ENCODE measurements at regions not wholly inside any gene's neighbourhood (a gene's known extent, or its start where the extent isn't known, plus 50 kb on each side); places are given as distances from the start of the nearest gene placed in this dataset.

DNA sequence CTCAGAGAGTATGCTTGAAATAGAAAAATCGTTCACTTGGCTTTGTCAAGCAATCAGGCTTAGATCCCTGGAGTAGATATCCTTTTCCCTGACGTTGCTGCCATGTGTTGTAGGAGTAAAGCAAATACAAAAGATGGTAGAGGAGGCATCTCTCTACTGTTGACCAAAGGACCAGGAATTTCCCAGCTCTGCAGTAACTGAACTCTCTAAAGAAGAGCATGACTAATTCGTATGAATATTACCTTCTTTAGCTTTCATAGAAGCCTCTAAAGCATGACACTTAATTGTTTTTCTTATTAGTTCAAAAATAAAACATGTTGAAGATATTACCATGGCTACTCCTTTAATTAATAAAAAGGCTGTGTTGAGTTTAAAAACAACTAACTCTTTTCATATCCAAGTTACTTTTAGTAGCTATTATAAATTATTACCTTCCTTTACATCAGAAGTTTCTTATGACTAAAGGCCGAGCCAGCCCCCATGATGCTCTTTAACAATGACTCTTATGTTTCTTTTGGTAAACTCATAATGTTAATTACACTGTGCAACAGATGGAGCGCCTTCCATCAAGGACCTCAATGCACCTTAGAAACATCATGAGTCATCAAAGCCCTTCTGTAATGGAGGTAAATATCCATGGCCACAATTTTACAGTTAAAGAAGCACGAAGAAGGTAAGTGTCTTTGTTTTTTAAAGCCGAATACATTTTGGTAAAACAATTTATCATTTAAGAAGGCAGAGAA, 352.4 kb downstream of the KLF5 start:
- peaks cover 5% of the 10 kb centered on the region for H3K9me3 Mint-ChIP-seq
- no peak overlapping the region for H3K4me3 Mint-ChIP-seq
- no peaks in the 10 kb centered on the region for H3K36me3 Mint-ChIP-seq (ENCODE audit: low read depth)
- no peak overlapping the region for H3K27ac Mint-ChIP-seq
- H3K27me3 Mint-ChIP-seq (ENCODE audit: low read depth), result peaks cover 4% of the 10 kb centered on the region
- no peaks in the 10 kb centered on the region for H3K4me1 Mint-ChIP-seq (ENCODE audit: low read depth)

DNA sequence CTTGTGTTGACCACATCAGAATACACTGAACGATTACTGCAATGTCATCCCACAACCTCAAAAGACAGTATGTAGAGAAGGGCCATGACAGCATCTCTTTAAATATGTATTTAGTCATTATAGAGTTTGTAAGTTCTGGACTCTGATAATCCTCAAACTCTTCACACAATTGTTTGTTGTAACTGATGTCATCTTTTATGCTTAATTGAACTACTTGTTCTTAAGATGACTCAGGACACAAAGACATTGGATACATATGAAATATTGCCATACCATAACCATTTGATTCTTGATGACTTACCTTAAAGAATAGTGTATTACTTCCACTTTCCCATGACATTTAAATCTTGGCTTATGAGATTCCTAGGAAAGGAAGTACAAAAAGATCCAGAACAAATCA, 347.6 kb downstream of the KLF5 start:
- Mint-ChIP-seq H3K4me1 (ENCODE audit: low read depth) (no peaks in the 10 kb centered on the region), H3K36me3 (ENCODE audit: low read depth) (no peaks in the 10 kb centered on the region), H3K27ac (no peak overlapping the region), H3K4me3 (no peak overlapping the region), H3K27me3 (ENCODE audit: low read depth) (no peaks in the 10 kb centered on the region), H3K9me3 (peaks cover 5% of the 10 kb centered on the region)

DNA sequence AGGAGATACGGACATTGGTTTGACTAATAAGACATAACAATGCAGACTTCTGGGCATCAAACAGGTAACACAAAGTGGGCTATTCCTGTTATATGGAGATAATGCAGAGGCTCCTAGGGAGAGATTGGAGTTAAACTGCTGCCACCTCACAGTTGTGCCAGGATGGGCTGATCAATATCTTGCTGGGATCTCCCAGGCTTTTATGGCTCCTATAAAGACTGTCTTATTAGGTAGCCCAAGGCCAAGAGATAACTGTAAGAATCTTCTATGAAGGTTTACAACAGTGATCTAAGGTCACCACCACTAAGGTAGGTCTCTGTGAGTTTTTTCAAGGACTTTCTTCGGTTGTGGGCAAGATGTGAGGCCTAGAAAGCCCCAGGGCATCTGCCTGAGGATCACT, 345.8 kb downstream of the KLF5 start:
- Mint-ChIP-seq H3K27me3 (ENCODE audit: low read depth) (no peaks in the 10 kb centered on the region), H3K9me3 (peaks cover 5% of the 10 kb centered on the region), H3K4me1 (ENCODE audit: low read depth) (no peaks in the 10 kb centered on the region), H3K27ac (no peak overlapping the region), H3K36me3 (ENCODE audit: low read depth) (no peaks in the 10 kb centered on the region), H3K4me3 (no peak overlapping the region)

DNA sequence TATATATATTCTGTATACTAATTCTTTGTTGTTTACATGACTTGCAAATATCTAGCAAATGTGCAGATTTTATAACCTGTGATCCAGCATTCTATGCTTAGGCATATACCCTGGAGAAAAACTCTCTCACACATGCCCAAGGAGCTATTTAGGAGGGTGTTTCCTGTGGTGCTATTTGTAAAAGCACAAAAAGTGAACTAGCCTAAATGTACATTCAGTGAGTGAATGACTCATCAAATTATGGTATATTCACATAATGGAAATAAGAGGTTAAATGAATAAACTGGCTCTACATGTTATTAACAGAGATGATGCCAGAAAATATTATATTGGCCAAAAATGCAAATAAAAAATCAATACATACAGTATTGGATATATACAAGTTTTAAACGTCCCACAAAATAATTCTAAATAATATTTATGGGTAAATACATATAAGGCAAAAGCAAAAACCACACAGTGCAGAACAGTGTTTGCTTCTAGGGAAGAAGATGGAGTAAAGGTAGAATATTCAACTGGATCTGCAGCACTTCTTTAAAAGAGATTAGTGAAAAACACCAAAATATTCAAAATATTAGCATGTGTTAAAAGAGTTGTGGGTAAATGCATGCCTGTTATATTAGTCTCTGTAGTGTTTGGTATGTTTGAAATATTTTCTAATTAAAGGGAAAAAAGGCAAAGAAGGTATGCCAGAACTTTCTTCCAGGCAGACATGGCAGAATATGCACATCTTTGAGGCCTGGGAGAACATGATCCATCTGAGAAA, 344.7 kb downstream of the KLF5 start:
- H3K27ac Mint-ChIP-seq, result no peak overlapping the region
- no peaks in the 10 kb centered on the region for H3K36me3 Mint-ChIP-seq (ENCODE audit: low read depth)
- no peak overlapping the region for H3K4me3 Mint-ChIP-seq
- H3K4me1 Mint-ChIP-seq (ENCODE audit: low read depth), result no peaks in the 10 kb centered on the region
- peaks cover 4% of the 10 kb centered on the region for H3K9me3 Mint-ChIP-seq
- peaks cover 6% of the 10 kb centered on the region for H3K27me3 Mint-ChIP-seq (ENCODE audit: low read depth)

DNA sequence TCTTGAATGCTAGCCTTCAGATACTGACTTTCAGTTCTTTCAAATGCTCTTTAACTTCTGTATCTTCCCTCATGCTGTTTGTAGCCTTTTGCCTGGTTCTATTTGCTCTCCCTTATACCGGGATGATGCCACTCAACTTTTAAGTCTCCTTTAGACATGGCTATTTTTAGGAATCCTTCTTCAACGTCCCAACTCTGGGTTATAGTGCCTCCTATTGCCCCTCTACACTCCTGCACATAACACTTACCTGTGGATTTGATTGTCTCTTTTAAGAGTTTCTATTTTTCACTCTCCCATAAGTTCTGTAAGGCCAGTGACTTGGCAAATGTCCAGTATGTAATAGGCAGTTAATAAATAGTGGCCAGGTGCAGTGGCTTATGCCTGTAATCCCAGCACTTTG, 343.0 kb downstream of the KLF5 start:
- peaks cover 6% of the 10 kb centered on the region for H3K27me3 Mint-ChIP-seq (ENCODE audit: low read depth)
- no peaks in the 10 kb centered on the region for H3K4me1 Mint-ChIP-seq (ENCODE audit: low read depth)
- H3K9me3 Mint-ChIP-seq, result no peaks in the 10 kb centered on the region
- no peak overlapping the region for H3K4me3 Mint-ChIP-seq
- H3K36me3 Mint-ChIP-seq (ENCODE audit: low read depth), result no peaks in the 10 kb centered on the region
- H3K27ac Mint-ChIP-seq, result no peak overlapping the region

DNA sequence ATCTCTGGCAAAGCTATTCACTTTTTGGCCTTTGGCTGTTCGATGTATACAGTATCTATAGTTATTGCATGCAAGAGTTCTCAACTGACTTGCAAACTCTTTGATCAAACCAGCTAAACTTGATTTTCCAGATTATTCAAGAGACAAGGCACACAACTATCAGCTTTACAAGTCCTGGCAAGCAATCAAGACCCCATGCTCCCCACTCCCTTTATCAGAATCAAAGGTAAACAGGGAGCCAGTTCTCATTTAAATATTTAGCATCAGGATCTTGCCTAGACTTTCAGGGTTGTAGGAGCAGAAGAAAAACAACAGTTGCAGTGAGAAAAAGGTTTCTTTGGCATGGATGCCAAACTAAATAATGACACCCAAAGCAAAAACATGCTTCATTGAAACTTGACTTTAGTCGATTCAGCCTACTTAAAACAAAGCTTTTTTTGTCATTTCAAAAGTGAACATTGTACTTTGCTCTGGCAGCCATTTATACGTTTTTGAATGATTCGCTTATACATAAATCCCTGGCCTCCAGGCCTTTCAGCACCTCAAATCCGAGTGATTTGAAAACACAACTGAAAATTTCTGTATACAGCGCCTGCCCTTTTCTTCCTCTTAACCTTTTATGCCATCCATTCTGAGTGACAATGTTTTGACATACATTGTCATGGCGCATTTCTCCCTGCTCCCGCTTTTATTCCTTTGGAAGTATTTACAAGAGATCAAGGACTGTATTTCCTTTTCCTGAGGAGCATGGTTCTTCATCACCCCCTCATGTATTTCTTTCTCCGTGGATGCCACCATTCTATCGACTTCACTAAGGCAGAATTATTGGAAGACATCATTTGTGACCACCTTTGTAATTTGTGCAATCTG, 340.8 kb downstream of the KLF5 start:
- Mint-ChIP-seq H3K4me1 (ENCODE audit: low read depth) (no peaks in the 10 kb centered on the region), H3K27me3 (ENCODE audit: low read depth) (peaks cover 13% of the 10 kb centered on the region), H3K9me3 (no peaks in the 10 kb centered on the region), H3K4me3 (no peak overlapping the region), H3K27ac (no peak overlapping the region), H3K36me3 (ENCODE audit: low read depth) (no peaks in the 10 kb centered on the region)

DNA sequence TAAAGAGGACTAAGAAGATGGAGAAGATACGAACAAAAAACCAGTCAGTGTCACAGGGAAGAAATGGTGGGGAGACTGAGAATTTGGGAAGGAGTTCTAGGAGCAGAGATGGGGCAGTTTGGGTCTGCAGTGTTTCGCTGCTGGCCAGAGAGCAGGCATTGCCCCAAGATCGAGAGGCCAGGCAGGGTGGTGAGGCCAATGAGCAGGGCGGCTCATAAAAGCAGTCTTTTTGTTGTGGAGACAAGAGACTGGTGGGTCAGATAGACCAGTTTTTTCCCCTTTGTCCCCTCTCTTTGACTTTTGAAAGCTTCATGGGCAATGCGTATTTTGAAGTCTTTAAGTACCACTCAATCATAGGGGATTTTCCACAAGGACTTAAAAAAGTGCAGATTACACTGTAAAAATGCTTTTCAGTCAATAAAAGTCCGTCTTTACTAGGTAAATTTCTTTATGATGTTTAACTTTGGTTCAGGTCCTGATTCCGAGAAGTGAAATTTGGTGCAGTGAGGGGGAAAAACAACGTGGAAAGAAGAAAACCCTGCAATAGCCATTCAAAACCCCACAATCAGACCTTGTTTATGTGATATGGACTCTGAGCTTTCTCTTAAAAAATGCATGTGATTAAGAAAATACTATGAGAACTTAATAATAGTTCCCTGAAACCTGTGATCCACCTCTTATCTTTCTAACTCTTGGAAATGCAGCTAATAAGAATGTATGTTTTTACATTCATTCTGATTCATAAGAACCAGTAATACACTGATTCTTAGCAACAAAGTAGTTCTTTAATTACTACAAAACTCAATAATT, 338.9 kb downstream of the KLF5 start:
- H3K9me3 Mint-ChIP-seq, result no peaks in the 10 kb centered on the region
- H3K36me3 Mint-ChIP-seq (ENCODE audit: low read depth), result no peaks in the 10 kb centered on the region
- no peak overlapping the region for H3K4me3 Mint-ChIP-seq
- no peaks in the 10 kb centered on the region for H3K4me1 Mint-ChIP-seq (ENCODE audit: low read depth)
- H3K27ac Mint-ChIP-seq, result no peak overlapping the region
- peaks cover 13% of the 10 kb centered on the region for H3K27me3 Mint-ChIP-seq (ENCODE audit: low read depth)

DNA sequence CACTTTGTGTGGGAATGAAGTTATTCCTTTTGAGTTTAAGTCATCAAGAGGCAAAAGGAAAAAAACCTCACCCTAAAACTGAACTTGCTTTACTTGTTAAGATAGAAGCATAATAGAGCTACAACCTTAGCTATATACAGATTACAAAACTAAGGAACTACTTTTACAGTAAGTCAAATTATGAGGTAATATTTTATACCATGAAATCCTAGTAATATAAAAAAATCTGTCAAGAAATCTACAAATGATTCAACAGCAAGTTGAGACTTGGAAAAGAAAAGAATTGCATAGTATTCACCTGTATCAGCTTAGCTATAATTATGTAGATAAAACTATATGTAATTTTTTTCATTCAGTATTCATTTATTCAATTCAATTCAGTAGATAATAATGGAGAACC, 335.3 kb downstream of the KLF5 start:
- Mint-ChIP-seq H3K27me3 (ENCODE audit: low read depth) (peaks cover 17% of the 10 kb centered on the region), H3K9me3 (no peaks in the 10 kb centered on the region), H3K4me1 (ENCODE audit: low read depth) (no peaks in the 10 kb centered on the region), H3K27ac (no peak overlapping the region), H3K36me3 (ENCODE audit: low read depth) (no peaks in the 10 kb centered on the region), H3K4me3 (no peak overlapping the region)

DNA sequence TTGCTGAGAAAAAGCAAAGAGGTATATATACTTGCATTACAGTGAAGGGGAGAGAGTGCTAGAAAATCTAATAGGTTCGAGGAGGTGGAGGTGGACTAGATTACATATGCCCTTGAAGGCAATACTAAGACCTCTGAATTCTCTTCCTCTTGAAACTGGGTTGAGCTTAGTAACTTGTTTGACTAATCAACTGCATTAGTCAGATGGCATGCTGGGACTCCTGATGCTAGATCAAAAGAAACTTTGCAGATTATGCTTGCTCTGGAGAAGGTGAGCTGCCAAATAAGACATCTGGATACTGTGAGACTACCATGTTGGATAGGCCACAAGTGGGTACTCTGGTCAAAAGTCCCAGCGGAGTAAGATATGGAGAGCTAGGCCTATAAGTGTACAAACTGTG, 331.3 kb downstream of the KLF5 start:
- H3K36me3 Mint-ChIP-seq (ENCODE audit: low read depth), result no peaks in the 10 kb centered on the region
- no peak overlapping the region for H3K27ac Mint-ChIP-seq
- H3K4me1 Mint-ChIP-seq (ENCODE audit: low read depth), result no peaks in the 10 kb centered on the region
- peaks cover 6% of the 10 kb centered on the region for H3K27me3 Mint-ChIP-seq (ENCODE audit: low read depth)
- H3K9me3 Mint-ChIP-seq, result no peaks in the 10 kb centered on the region
- H3K4me3 Mint-ChIP-seq, result no peak overlapping the region

DNA sequence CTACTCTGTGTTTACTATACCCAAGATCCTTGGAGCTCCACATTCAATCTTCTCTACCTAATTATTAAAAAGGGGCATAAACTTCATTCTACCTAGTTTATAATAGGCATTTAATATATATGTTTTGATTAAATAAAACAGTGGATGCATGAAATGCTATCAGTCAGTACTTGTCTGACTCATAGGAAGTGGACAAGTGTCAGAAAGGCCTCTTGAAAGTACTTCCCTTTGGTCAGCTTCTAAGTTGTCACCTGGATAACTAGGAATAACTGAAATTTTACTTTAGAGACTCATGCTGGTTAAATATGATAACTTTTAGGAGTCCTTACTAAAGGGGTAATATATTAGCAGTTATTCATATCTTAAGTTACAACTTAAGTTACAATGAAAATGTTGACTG, 329.8 kb downstream of the KLF5 start:
- H3K27ac Mint-ChIP-seq, result no peak overlapping the region
- no peaks in the 10 kb centered on the region for H3K9me3 Mint-ChIP-seq
- no peak overlapping the region for H3K4me3 Mint-ChIP-seq
- H3K36me3 Mint-ChIP-seq (ENCODE audit: low read depth), result no peaks in the 10 kb centered on the region
- no peaks in the 10 kb centered on the region for H3K4me1 Mint-ChIP-seq (ENCODE audit: low read depth)
- peaks cover 6% of the 10 kb centered on the region for H3K27me3 Mint-ChIP-seq (ENCODE audit: low read depth)

DNA sequence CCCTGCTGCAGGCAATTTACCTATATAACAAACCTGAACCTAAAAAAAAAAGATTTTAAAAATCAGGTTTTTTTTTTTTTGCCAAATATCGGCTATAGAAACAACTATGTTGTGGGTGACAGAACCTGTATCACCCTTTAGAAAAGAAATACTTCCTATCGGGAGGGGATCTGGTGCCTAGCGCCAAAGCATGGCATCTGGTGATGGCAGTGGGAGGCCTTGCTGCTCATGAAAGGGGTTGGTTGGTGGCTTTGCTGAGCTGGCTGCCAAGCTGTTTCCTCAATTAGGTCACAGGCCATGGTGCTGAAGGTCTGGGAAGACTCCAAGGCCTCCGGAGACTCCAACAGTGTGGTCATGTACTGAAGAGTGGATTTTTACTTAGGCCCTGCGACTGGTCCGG, 328.5 kb downstream of the KLF5 start:
- H3K27me3 Mint-ChIP-seq (ENCODE audit: low read depth), result peaks cover 6% of the 10 kb centered on the region
- no peak overlapping the region for H3K27ac Mint-ChIP-seq
- no peaks in the 10 kb centered on the region for H3K36me3 Mint-ChIP-seq (ENCODE audit: low read depth)
- no peaks in the 10 kb centered on the region for H3K9me3 Mint-ChIP-seq
- H3K4me3 Mint-ChIP-seq, result no peak overlapping the region
- H3K4me1 Mint-ChIP-seq (ENCODE audit: low read depth), result no peaks in the 10 kb centered on the region

DNA sequence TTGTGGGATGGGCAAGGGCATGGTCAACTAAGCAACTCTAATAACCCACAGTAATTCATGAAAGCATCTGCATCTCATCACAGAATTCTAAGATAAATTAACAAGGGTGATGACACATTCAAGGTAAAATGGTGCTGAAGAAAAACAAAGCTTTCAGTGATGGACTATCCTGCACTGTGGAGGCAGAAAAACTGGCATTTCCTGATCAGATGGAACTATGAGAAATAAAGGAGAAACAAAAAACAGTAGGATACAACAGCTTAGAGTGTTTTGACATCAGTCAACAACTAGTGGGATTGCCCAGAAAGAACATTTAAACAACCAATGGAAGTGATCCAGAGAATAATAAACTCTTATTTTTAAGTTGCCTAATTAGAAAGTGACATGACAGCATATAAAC, 327.0 kb downstream of the KLF5 start:
- H3K36me3 Mint-ChIP-seq (ENCODE audit: low read depth), result no peaks in the 10 kb centered on the region
- peaks cover 4% of the 10 kb centered on the region for H3K27me3 Mint-ChIP-seq (ENCODE audit: low read depth)
- no peak overlapping the region for H3K27ac Mint-ChIP-seq
- no peaks in the 10 kb centered on the region for H3K4me1 Mint-ChIP-seq (ENCODE audit: low read depth)
- H3K4me3 Mint-ChIP-seq, result no peak overlapping the region
- H3K9me3 Mint-ChIP-seq, result no peaks in the 10 kb centered on the region

DNA sequence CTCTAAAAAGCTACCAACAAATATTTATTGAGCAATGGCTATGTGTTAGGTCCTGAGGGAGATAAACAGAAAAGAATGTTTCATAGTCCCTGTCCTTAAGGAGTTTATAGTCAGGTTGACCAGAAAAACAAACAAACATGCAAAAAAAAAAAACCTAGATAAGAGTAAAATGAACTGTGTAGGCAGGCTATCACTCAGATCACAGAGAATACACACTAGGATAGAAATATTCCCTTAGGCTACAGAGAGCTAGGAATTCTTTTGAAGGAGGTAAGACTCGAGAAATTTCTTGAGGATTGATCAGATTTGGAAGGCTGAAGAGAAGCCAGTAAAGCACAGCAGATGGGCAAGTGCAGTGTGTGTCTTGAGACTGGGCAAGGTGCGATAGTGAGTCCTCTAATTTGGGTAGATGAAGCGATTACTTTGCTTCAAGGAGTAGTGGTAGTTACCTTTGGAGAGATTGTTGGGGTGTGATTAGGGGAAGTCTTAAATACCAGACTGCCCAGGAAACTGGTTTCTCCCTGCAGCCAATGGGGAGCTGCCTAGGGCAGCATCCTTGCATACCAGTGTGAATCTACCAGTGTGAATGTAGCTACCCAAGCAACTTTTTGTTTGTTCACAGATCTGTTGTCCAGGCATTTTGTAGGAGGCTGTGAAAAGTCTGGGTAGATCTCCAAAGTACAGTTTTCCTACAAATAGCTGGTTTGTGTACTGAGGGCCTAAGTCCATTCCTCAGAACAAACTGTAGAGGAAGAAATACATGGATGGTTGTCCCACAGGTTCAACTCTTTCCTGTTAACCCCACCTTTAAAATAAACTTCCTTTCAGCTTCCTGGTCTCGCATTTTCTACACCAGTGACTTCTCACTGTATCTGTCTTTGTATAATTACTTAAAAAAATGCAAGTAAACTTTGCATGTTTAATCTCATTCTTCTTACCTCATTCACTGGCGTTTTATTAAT, 314.1 kb downstream of the KLF5 start:
- no peaks in the 10 kb centered on the region for H3K4me1 Mint-ChIP-seq (ENCODE audit: low read depth)
- H3K27ac Mint-ChIP-seq, result no peak overlapping the region
- H3K27me3 Mint-ChIP-seq (ENCODE audit: low read depth), result peaks cover 6% of the 10 kb centered on the region
- no peaks in the 10 kb centered on the region for H3K36me3 Mint-ChIP-seq (ENCODE audit: low read depth)
- H3K9me3 Mint-ChIP-seq, result peaks cover 10% of the 10 kb centered on the region
- no peak overlapping the region for H3K4me3 Mint-ChIP-seq

All from T-helper 1 cell treated with Interleukin-12 subunit alpha and Interleukin-12 subunit beta and Interleukin-4 antibody, amounts not matched to agents 30 μg/mL and 1 μg/mL, for 36 hours (primary cell).